GM12878 (cell line): ENCODE measurements at regions not wholly inside any gene's neighbourhood (a gene's known extent, or its start where the extent isn't known, plus 50 kb on each side); places are given as distances from the start of the nearest gene placed in this dataset.

Experiments used
- ATAC-seq: fragments of 200-7000 bp; cut with Tn5 transposase; 3 replicates; pipeline ENCODE4 v1.9.1; 2020; ENCODE audit warnings: mild to moderate bottlenecking, moderate library complexity
- BruUV-seq: library from RNA; stranded (reverse); fragments of 400-500 nt; replicated peaks from 2 replicates; lab custom pipeline; 2021; lab: Mats Ljungman, UMichigan
- CTCF ChIA-PET: fragments of 300-600 bp; sonication (Branson Sonifier 250); formaldehyde crosslinking; extraction: SDS; loops from one replicate; lab custom pipeline; 2021; ENCODE audit warnings: inconsistent platforms; lab: Yijun Ruan, JAX
- POLR2A ChIA-PET: fragments of 350-600 bp; formaldehyde crosslinking; extraction: SDS; loops from one replicate; lab custom pipeline; 2021; ENCODE audit warnings: inconsistent platforms; lab: Charles Lee
- RAD21 ChIA-PET: fragments of 300-600 bp; sonication (Branson Sonifier 250); formaldehyde crosslinking; loops from one replicate; lab custom pipeline; 2023; ENCODE audit warnings: antibody characterized with exemption; ENCODE audit not compliant: unreplicated experiment; lab: Charles Lee
- SMC1A ChIA-PET: fragments of 300-600 bp; sonication (Branson Sonifier 250); formaldehyde crosslinking; loops from one replicate; lab custom pipeline; 2023; ENCODE audit not compliant: unreplicated experiment, uncharacterized antibody; lab: Charles Lee
- DNase-seq: peaks from one replicate; pipeline ENCODE4 v3.0.0-alpha.2; 2011; ENCODE audit warnings: low read depth, low spot score
- FAIRE-seq: peaks from 3 replicates; lab custom pipeline; 2011; peaks lifted over from hg19 to GRCh38; lab: Jason Lieb, UNC
- H2AFZ ChIP-seq: 2 replicates; pipeline ENCODE4 v1.6.0; 2011; ENCODE audit warnings: low read depth, low read length, control low read depth; ENCODE audit not compliant: control insufficient read depth
- H3K27ac ChIP-seq: 2 replicates; pipeline ENCODE4 v1.5.1; 2011; ENCODE audit warnings: control low read depth; ENCODE audit not compliant: control insufficient read depth, insufficient read depth
- H3K27me3 ChIP-seq, 2 experiments: replicated peaks in 1 of 2; 2 replicates each; pipeline versions ENCODE4 v1.6.0 to v1.6.1; 2011; ENCODE audit warnings: low read length in 1 of 2; ENCODE audit not compliant: control insufficient read depth in 2 of 2, insufficient read depth in 2 of 2
- H3K36me3 ChIP-seq, 2 experiments: 2 replicates each; pipeline ENCODE4 v1.5.1; 2011; ENCODE audit warnings: low read length in 1 of 2; ENCODE audit not compliant: control insufficient read depth in 2 of 2, insufficient read depth in 2 of 2
- H3K4me1 ChIP-seq: 2 replicates; pipeline ENCODE4 v1.6.1; 2011; ENCODE audit warnings: mild to moderate bottlenecking, low read length, moderate library complexity, mixed read lengths; ENCODE audit not compliant: control insufficient read depth, insufficient read depth
- H3K4me2 ChIP-seq: 2 replicates; pipeline ENCODE4 v1.6.0; 2011; ENCODE audit warnings: control low read depth; ENCODE audit not compliant: control insufficient read depth, insufficient read depth
- H3K4me3 ChIP-seq: fragments of 200-600 bp; sonication (generic); 2 replicates; pipeline ENCODE4 v1.5.1; 2016
- H3K79me2 ChIP-seq: 2 replicates; pipeline ENCODE4 v1.6.0; 2011; ENCODE audit warnings: low read length; ENCODE audit not compliant: control insufficient read depth, insufficient read depth
- H3K9ac ChIP-seq: 2 replicates; pipeline ENCODE4 v1.8.0; 2011; ENCODE audit warnings: low read length, control low read depth, mixed read lengths; ENCODE audit not compliant: control insufficient read depth, insufficient read depth
- H3K9me3 ChIP-seq: replicated peaks from 3 replicates; pipeline ENCODE4 v1.5.1; 2011; ENCODE audit warnings: mild to moderate bottlenecking, low read length; ENCODE audit not compliant: control insufficient read depth, insufficient read depth
- H4K20me1 ChIP-seq: 2 replicates; pipeline ENCODE4 v1.6.0; 2011; ENCODE audit not compliant: control insufficient read depth, insufficient read depth
- BCL11A ChIP-seq: IDR thresholded peaks from 2 replicates; pipeline ENCODE4 v1.6.1; 2011; ENCODE audit warnings: low read depth, low read length
- BHLHE40 ChIP-seq, 2 experiments: fragments of 450-650 bp in 1 of 2; IDR thresholded peaks; 2 replicates each; pipeline ENCODE4 v1.6.1; 2011 to 2017; ENCODE audit warnings: low read depth in 2 of 2, borderline replicate concordance in 1 of 2, improper control_type of control experiment in 1 of 2, low read length in 1 of 2, mild to moderate bottlenecking in 1 of 2
- EED ChIP-seq: sonication (generic); IDR thresholded peaks from 2 replicates; pipeline ENCODE4 v1.6.1; 2016; ENCODE audit warnings: antibody characterized with exemption, low read depth
- IKZF1 ChIP-seq: fragments of 450-650 bp; conservative IDR thresholded peaks from 2 replicates; pipeline ENCODE4 v1.6.1; 2017; ENCODE audit warnings: antibody characterized with exemption, mild to moderate bottlenecking
- IKZF2 ChIP-seq, 2 experiments: fragments of 450-650 bp; IDR thresholded peaks; 2 replicates each; pipeline ENCODE4 v1.6.1; 2017; ENCODE audit warnings: mild to moderate bottlenecking in 2 of 2, moderate library complexity in 2 of 2
- KAT2A ChIP-seq: conservative IDR thresholded peaks from 2 replicates; pipeline ENCODE4 v1.6.1; 2011; ENCODE audit warnings: low read depth, low read length; ENCODE audit not compliant: control insufficient read depth
- MTA2 ChIP-seq: fragments of 450-650 bp; IDR thresholded peaks from 2 replicates; pipeline ENCODE4 v1.6.1; 2016; ENCODE audit warnings: low read depth, mild to moderate bottlenecking, moderate library complexity
- NFYB ChIP-seq: IDR thresholded peaks from 2 replicates; pipeline ENCODE4 v1.6.1; 2011; ENCODE audit warnings: low read depth, mild to moderate bottlenecking, low read length, improper control_type of control experiment, moderate library complexity; ENCODE audit not compliant: insufficient read depth
- NR2C2 ChIP-seq: IDR thresholded peaks from 2 replicates; pipeline ENCODE4 v1.6.1; 2011; ENCODE audit warnings: borderline replicate concordance, low read depth; ENCODE audit not compliant: control insufficient read depth, insufficient read length
- PAX5 ChIP-seq: IDR thresholded peaks from 2 replicates; pipeline ENCODE4 v1.6.1; 2011; ENCODE audit warnings: low read depth, low read length, borderline replicate concordance
- POLR2AphosphoS2 ChIP-seq: IDR thresholded peaks from 2 replicates; pipeline ENCODE4 v1.6.1; 2011; ENCODE audit warnings: low read depth, mild to moderate bottlenecking, low read length, improper control_type of control experiment, moderate library complexity
- RUNX3 ChIP-seq: IDR thresholded peaks from 2 replicates; pipeline ENCODE4 v1.6.1; 2012; ENCODE audit warnings: low read length, inconsistent platforms
- SREBF2 ChIP-seq: IDR thresholded peaks from 2 replicates; pipeline ENCODE4 v1.6.1; 2012; ENCODE audit warnings: mild to moderate bottlenecking, low read length
- TCF12 ChIP-seq: IDR thresholded peaks from 2 replicates; pipeline ENCODE4 v1.6.1; 2011; ENCODE audit warnings: low read depth, mild to moderate bottlenecking, low read length
- TCF3 ChIP-seq: IDR thresholded peaks from 2 replicates; pipeline ENCODE4 v1.6.1; 2012; ENCODE audit warnings: low read depth, mild to moderate bottlenecking, low read length, borderline replicate concordance; ENCODE audit not compliant: insufficient read depth
- ZBTB33 ChIP-seq: fragments of 450-650 bp; IDR thresholded peaks from 2 replicates; pipeline ENCODE4 v1.6.1; 2017; ENCODE audit warnings: mild to moderate bottlenecking
- ZNF217 ChIP-seq: fragments of 450-650 bp; IDR thresholded peaks from 2 replicates; pipeline ENCODE4 v1.6.1; 2017; ENCODE audit warnings: antibody characterized with exemption, mild to moderate bottlenecking
- WGBS: methylation state at CpG from one replicate; pipeline ENCODE4 v1.1.6; 2016; ENCODE audit warnings: low lambda C conversion rate; ENCODE audit not compliant: insufficient replicate concordance, insufficient coverage; ENCODE audit errors: missing lambda C conversion rate; 5-methylcytosine and 5-hydroxymethylcytosine counted together
- in situ Hi-C: fragments of 300-500 bp; cut with MboI; formaldehyde crosslinking; loops from 9 replicates; pipeline ENCODE4 v1.14.3; 2018; ENCODE audit warnings: mixed read lengths
- intact Hi-C: fragments of 100-400 bp; cut with micrococcal nuclease; formaldehyde crosslinking; loops from one replicate; pipeline ENCODE4 v1.14.2; 2022; ENCODE audit not compliant: unreplicated experiment

DNA sequence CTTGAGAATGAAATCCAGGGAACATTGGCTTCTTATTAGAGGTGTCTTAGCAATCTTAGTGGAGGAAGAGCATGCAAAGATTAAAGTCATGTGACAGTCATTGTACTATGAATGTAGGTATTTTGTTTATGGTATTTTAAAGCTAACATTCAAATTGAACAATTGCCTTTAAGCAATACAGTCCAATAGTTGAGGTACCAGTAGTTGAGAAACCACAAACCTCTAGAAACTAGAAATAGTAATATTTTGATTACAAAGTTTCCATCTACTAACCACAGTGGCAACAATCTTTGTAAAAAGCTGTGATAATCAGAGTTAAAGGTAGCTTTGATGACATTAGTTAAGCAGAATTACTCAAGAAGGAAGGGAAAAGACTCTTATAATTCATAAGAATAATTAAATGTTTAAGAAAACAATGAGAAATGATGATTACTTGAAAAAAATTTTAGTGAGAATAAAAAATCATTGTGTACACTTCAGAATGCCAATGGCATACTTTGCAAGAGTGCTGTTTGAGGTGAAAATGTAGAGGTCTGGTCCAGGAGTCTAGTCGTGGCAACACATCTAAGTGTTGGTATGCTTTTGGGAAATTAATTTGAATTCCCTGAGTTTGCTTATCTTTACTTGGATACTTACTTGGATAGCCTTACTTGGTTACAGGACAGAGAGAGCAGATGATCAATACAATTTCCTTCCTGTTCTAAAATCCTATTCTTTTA lies 104.9 kb upstream of the PTGFR start:
- H3K4me1 ChIP-seq, result no peaks in the 10 kb centered on the region
- RAD21 ChIA-PET, result interaction anchor here (0.6 kb wide), 1 partner anchor 717 kb away, joined by 3 read pairs; no protein-coding TSS in a partner anchor
- BruUV-seq, result no TSS peak

GRCh38 chr1:78387201-78387600 lies 103.6 kb upstream of the PTGFR start:
- ChIA-PET CTCF (interaction anchor here (0.6 kb wide), 1 partner anchor 53 kb away, joined by 3 read pairs; no protein-coding TSS in a partner anchor), RAD21 (no interaction called here), POLR2A (no interaction called here), SMC1A (no interaction called here)
- Histone ChIP-seq H3K36me3 (no peaks in the 10 kb centered on the region), H2AFZ (no peak overlapping the region), H3K27me3 (no peaks in the 10 kb centered on the region), H3K9ac (no peak overlapping the region), H3K4me2 (no peak overlapping the region), H3K4me3 (no peak overlapping the region), H3K9me3 (no peaks in the 10 kb centered on the region), H4K20me1 (no peaks in the 10 kb centered on the region), H3K27ac (no peak overlapping the region), H3K4me1 (no peaks in the 10 kb centered on the region), H3K79me2 (no peaks in the 10 kb centered on the region)
- in situ Hi-C loops, result no loop called here
- no peak for FAIRE-seq
- ATAC-seq, result no peak
- WGBS, result 17% methylated on average over 2 of the region's 2 CpGs
- no peak for DNase-seq
- BruUV-seq, result no TSS peak
- intact Hi-C loops, result no loop called here
- TF ChIP-seq IKZF1 (no peak), KAT2A (no peak), TCF12 (no peak), NFYB (no peak), EED (no peak), RUNX3 (no peak), POLR2AphosphoS2 (no peak), BHLHE40 (IDR thresholded peaks at IDR 0.05; ENCODE audit: borderline replicate concordance in 1 of 2, low read depth in 2 of 2, low read length in 1 of 2) (no peak), ZBTB33 (no peak), BCL11A (no peak), SREBF2 (no peak), TCF3 (no peak), IKZF2 (IDR thresholded peaks at IDR 0.05) (no peak), NR2C2 (no peak)

More for the DNA sequence above, 104.9 kb upstream of the PTGFR start:
- ChIA-PET SMC1A (interaction anchor here (1.4 kb wide), 1 partner anchor 15 kb away, joined by 4 read pairs; no protein-coding TSS in a partner anchor), POLR2A (no interaction called here), CTCF (interaction anchor here (0.9 kb wide), 1 partner anchor 29 kb away, joined by 3 read pairs; no protein-coding TSS in a partner anchor)
- no peaks in the 10 kb centered on the region for H4K20me1 ChIP-seq
- no peaks in the 10 kb centered on the region for H3K36me3 ChIP-seq
- intact Hi-C loops (no loop called here), in situ Hi-C loops (no loop called here)
- FAIRE-seq (no peak), ATAC-seq (peak; percentile 58), DNase-seq (no peak)
- H3K27ac ChIP-seq, result no peak overlapping the region
- H3K9me3 ChIP-seq, result no peaks in the 10 kb centered on the region
- no peak overlapping the region for H2AFZ ChIP-seq
- TF ChIP-seq PAX5, result no peak
- TF ChIP-seq ZNF217, result 0 out of 2 replicates have a peak, but pooled peaks have one; percentile 29
- TF ChIP-seq SREBF2, result no peak
- TF ChIP-seq MTA2, result 0 out of 2 replicates have a peak, but pooled peaks have one; percentile 12
- 0 out of 2 replicates have a peak, but pooled peaks have one; percentile 45 for TF ChIP-seq RUNX3
- H3K4me3 ChIP-seq, result no peak overlapping the region
- H3K4me2 ChIP-seq, result no peak overlapping the region
- H3K9ac ChIP-seq, result no peak overlapping the region
- no peaks in the 10 kb centered on the region for H3K27me3 ChIP-seq
- 0% methylated on average over 1 of the region's 1 CpG for WGBS
- H3K79me2 ChIP-seq, result no peaks in the 10 kb centered on the region
